NT2/D1 (cell line): ENCODE measurements at regions not wholly inside any gene's neighbourhood (a gene's known extent, or its start where the extent isn't known, plus 50 kb on each side); places are given as distances from the start of the nearest gene placed in this dataset.
A peak's percentile ranks its signal among the peaks of the same experiment; 100 is the strongest.

Source experiments
- DNase-seq: peaks from one replicate; pipeline ENCODE4 v3.0.0-alpha.2; 2011; ENCODE audit warnings: low read depth, low spot score
- H3K27me3 ChIP-seq: 2 replicates; pipeline ENCODE4 v1.6.0; 2011; ENCODE audit warnings: mild to moderate bottlenecking; ENCODE audit not compliant: insufficient read length, insufficient read depth
- H3K36me3 ChIP-seq: 2 replicates; pipeline ENCODE4 v1.6.1; 2011; ENCODE audit warnings: mild to moderate bottlenecking, low read length, mixed read lengths; ENCODE audit not compliant: insufficient read depth, insufficient read length
- H3K4me1 ChIP-seq: 2 replicates; pipeline ENCODE4 v1.5.1; 2011; ENCODE audit not compliant: insufficient read depth, insufficient read length
- H3K4me3 ChIP-seq: 2 replicates; pipeline ENCODE4 v1.5.1; 2011; ENCODE audit warnings: low read depth; ENCODE audit not compliant: insufficient read length
- H3K9ac ChIP-seq: 2 replicates; pipeline ENCODE4 v1.6.0; 2011; ENCODE audit warnings: low read depth; ENCODE audit not compliant: insufficient read length
- H3K9me3 ChIP-seq: 2 replicates; pipeline ENCODE4 v1.5.1; 2011; ENCODE audit warnings: mild to moderate bottlenecking, low read length; ENCODE audit not compliant: insufficient read depth
- SUZ12 ChIP-seq: IDR thresholded peaks from 2 replicates; pipeline ENCODE4 v1.6.1; 2011; ENCODE audit not compliant: insufficient read length, insufficient read depth; ENCODE audit errors: extremely low read depth
- YY1 ChIP-seq: IDR thresholded peaks from 2 replicates; pipeline ENCODE4 v1.6.1; 2011; ENCODE audit not compliant: insufficient read length, insufficient read depth
- ZNF274 ChIP-seq: IDR thresholded peaks from 2 replicates; pipeline ENCODE4 v1.6.1; 2011; ENCODE audit warnings: mild to moderate bottlenecking, low read depth, low read length

DNA sequence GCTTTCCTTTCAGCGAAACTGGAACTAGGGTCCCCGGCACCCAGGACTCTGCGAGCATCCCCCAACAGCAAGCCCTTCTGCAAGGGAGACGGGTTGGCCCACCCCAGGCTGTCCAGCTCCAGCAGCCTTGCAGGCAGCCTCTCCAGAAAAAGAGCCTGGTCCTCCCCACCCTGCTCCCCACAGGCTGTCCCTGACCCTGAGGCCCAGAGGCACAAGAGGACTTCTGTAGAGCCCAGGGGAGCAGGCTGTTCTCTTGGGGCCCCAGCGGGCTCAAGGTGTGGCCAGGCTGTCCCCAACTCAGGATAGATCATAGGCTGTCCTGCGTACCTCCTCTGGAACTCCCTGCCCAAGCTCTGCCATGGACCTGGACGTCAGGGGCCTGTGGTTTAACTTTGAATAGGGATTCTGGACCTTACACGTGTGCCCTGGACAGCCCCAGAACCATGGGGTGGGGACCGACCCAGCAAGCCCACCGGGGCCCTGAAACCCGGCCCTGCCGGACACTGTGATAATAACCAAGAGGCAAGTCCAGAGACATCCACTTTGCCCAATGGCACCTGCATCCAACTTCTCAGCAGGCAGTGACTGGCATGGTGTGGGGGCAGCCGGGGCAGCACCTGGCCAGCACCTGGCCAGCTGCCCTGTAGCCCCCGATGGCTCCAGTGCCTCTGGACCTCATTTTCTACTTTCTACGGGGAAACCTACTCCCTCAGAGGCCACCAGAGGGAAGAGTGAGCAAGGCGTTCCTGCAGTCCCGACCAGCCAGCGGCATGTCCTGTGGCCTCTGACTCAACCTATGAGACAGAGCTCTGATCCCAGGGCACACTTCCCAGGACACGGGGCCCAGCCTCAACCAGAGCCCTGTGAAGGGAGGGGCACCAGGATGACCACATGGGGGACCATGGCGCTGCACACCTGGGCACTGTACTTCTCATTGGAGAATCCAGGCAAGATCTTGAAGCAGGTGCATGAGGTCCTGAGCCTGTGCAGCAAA, 50.9 kb upstream of the TPM4 start:
- peak; percentile 47 for DNase-seq
- Histone ChIP-seq H3K9ac (no peak overlapping the region), H3K27me3 (no peaks in the 10 kb centered on the region), H3K4me1 (peaks cover 9% of the 10 kb centered on the region), H3K36me3 (no peaks in the 10 kb centered on the region), H3K9me3 (no peaks in the 10 kb centered on the region), H3K4me3 (no peak overlapping the region)
- TF ChIP-seq SUZ12 (no peak), YY1 (no peak), ZNF274 (no peak)

DNA sequence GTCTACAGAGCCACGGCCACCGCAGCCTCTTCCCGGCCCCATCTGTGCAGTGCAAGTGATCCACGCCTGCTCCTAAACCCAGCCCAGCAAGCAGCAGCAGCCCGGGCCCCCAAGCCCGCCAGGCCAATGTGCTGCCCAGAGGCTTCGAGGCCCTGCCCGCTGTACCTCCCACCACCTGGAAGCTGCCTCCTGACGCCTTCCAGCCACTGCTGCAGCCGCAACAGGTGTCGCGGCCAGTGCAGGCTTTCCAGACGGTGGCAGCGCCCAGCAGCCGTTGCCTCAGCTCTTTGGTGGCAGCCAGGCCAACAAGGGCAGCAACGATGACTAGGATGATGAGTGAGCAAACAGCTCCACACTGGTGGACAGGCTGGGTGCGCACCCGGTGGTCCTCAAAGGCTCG, 50.2 kb upstream of the TPM4 start:
- Histone ChIP-seq H3K4me1 (peaks cover 6% of the 10 kb centered on the region), H3K9me3 (no peaks in the 10 kb centered on the region), H3K27me3 (no peaks in the 10 kb centered on the region), H3K9ac (no peak overlapping the region), H3K36me3 (no peaks in the 10 kb centered on the region), H3K4me3 (no peak overlapping the region)
- TF ChIP-seq ZNF274: no peak
- no peak for TF ChIP-seq YY1
- TF ChIP-seq SUZ12: no peak
- DNase-seq: no peak
